ENCODE measurements at regions not wholly inside any gene's neighbourhood (a gene's known extent, or its start where the extent isn't known, plus 50 kb on each side); places are given as distances from the start of the nearest gene placed in this dataset.

DNA sequence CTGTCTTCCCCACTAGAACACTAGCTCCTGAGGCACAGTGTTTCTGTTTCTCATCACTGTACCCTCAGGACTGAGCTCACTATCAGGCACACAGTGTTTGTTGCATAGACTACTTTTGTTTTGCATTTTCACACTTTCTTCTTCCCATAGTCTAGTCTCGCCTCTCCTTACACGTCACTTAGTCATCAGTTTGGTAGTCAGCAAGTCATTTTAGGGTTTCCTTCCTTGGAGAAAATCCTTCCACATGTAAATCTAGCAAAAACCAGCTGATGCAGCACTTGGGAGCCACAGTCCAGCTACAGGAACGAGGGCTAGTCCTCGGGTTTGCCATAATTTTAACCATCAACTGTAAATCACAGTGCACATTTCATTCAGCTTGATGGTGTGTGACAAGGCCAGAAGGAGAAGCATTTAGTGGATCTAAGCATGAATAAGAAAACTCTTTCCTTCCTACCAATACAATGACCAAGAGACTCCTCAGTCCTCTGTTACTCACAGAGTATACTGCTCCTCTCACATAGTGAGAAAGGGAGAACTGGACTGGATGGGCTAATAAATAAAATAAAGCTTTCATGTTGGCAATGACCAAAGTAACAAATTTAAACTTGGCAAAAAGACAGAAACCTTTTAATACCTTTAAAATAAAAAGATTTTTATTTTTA, 221.0 kb downstream of the KLF12 start:
- no peak for DNase-seq
- intact Hi-C loops (cut with micrococcal nuclease; ENCODE audit: unreplicated experiment), result no loop called here
- no peaks in the 10 kb centered on the region for H3K27me3 Mint-ChIP-seq (ENCODE audit: insufficient read depth, unreplicated experiment)
- H3K36me3 ChIP-seq (ENCODE audit: control insufficient read depth, insufficient read depth, low read length), result no peaks in the 10 kb centered on the region
- H3K36me3 Mint-ChIP-seq (ENCODE audit: insufficient read depth, unreplicated experiment), result peaks cover 6% of the 10 kb centered on the region
- no peaks in the 10 kb centered on the region for H3K4me1 ChIP-seq
- H3K4me1 Mint-ChIP-seq (ENCODE audit: low read depth, unreplicated experiment), result no peaks in the 10 kb centered on the region
- H3K4me3 ChIP-seq (ENCODE audit: low read depth, low read length), result no peak overlapping the region
- H3K27me3 ChIP-seq (replicated peaks; ENCODE audit: control insufficient read depth, insufficient read depth, low read length), result no peaks in the 10 kb centered on the region
- TF ChIP-seq, protein P1, sequence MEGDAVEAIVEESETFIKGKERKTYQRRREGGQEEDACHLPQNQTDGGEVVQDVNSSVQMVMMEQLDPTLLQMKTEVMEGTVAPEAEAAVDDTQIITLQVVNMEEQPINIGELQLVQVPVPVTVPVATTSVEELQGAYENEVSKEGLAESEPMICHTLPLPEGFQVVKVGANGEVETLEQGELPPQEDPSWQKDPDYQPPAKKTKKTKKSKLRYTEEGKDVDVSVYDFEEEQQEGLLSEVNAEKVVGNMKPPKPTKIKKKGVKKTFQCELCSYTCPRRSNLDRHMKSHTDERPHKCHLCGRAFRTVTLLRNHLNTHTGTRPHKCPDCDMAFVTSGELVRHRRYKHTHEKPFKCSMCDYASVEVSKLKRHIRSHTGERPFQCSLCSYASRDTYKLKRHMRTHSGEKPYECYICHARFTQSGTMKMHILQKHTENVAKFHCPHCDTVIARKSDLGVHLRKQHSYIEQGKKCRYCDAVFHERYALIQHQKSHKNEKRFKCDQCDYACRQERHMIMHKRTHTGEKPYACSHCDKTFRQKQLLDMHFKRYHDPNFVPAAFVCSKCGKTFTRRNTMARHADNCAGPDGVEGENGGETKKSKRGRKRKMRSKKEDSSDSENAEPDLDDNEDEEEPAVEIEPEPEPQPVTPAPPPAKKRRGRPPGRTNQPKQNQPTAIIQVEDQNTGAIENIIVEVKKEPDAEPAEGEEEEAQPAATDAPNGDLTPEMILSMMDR (IDR thresholded peaks at IDR 0.05; ENCODE audit: insufficient read depth in 1 of 2, low read depth in 1 of 2, low read length in 1 of 2, severe bottlenecking in 1 of 2, unreplicated experiment in 1 of 2), result no peak
- no peaks in the 10 kb centered on the region for H3K9me3 Mint-ChIP-seq (ENCODE audit: unreplicated experiment)
- ChIA-PET POLR2A (interaction anchor here (0.6 kb wide), 1 partner anchor 220 kb away, joined by 4 read pairs; no protein-coding TSS in a partner anchor), CTCF (no interaction called here)
- no peak overlapping the region for H3K4me3 Mint-ChIP-seq (ENCODE audit: unreplicated experiment)
- no peak overlapping the region for H3K27ac Mint-ChIP-seq (ENCODE audit: unreplicated experiment)
- no TSS peak for BruUV-seq (replicated peaks)
- no peaks in the 10 kb centered on the region for H3K9me3 ChIP-seq

DNA sequence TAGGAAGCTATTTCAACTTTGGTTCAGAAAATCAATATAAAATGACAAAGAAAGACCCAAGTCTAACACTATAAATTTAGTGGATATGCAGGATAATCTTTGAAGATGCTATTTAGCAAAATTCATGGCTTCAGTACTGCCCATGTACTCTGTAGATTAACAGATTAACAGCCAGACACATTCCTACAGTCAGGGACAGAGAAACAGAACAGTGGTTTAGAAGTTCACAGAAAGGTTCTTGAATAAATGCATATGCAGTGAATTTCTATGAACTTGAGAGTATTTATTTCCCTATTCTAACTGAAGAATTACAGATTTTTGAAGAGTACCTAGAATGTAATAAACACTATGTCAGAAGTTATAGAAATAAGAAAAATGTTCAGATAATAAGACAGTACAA, 222.8 kb downstream of the KLF12 start:
- intact Hi-C loops (cut with micrococcal nuclease; ENCODE audit: unreplicated experiment), result no loop called here
- H3K27ac Mint-ChIP-seq (ENCODE audit: unreplicated experiment), result no peak overlapping the region
- no peaks in the 10 kb centered on the region for H3K4me1 Mint-ChIP-seq (ENCODE audit: low read depth, unreplicated experiment)
- Histone ChIP-seq H3K36me3 (ENCODE audit: control insufficient read depth, insufficient read depth, low read length) (no peaks in the 10 kb centered on the region), H3K4me3 (ENCODE audit: low read depth, low read length) (no peak overlapping the region), H3K9me3 (no peaks in the 10 kb centered on the region), H3K27me3 (replicated peaks; ENCODE audit: control insufficient read depth, insufficient read depth, low read length) (no peaks in the 10 kb centered on the region), H3K4me1 (no peaks in the 10 kb centered on the region)
- H3K27me3 Mint-ChIP-seq (ENCODE audit: insufficient read depth, unreplicated experiment), result no peaks in the 10 kb centered on the region
- H3K4me3 Mint-ChIP-seq (ENCODE audit: unreplicated experiment), result no peak overlapping the region
- CTCF ChIA-PET, result no interaction called here
- H3K36me3 Mint-ChIP-seq (ENCODE audit: insufficient read depth, unreplicated experiment), result peaks cover 6% of the 10 kb centered on the region
- DNase-seq, result no peak
- TF ChIP-seq, protein P1 (IDR thresholded peaks at IDR 0.05; ENCODE audit: insufficient read depth in 1 of 2, low read depth in 1 of 2, low read length in 1 of 2, severe bottlenecking in 1 of 2, unreplicated experiment in 1 of 2), result no peak
- no peaks in the 10 kb centered on the region for H3K9me3 Mint-ChIP-seq (ENCODE audit: unreplicated experiment)
- BruUV-seq (replicated peaks), result no TSS peak
- POLR2A ChIA-PET, result no interaction called here

DNA sequence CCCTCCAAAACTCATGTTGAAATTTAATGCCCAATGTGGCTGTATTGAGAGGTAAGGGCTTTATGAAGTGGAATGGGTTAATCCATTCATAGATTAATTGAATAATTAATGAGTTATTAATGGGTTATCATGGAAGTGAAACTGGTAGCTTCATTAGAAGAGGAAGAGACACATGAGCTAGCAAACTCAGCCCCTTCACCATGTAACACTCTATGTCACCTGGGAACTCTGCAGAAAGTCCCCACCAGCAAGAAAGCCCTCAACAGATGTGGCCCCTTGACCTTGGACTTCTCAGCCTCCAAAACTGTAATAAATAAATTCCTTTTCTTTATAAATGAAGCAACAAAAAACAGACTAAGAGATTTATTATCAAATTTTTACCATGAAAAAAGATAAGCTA, 223.5 kb downstream of the KLF12 start:
- Histone ChIP-seq H3K9me3 (no peaks in the 10 kb centered on the region), H3K4me1 (no peaks in the 10 kb centered on the region), H3K27me3 (replicated peaks; ENCODE audit: control insufficient read depth, insufficient read depth, low read length) (no peaks in the 10 kb centered on the region), H3K36me3 (ENCODE audit: control insufficient read depth, insufficient read depth, low read length) (no peaks in the 10 kb centered on the region), H3K4me3 (ENCODE audit: low read depth, low read length) (no peak overlapping the region)
- Mint-ChIP-seq H3K27me3 (ENCODE audit: insufficient read depth, unreplicated experiment) (no peaks in the 10 kb centered on the region), H3K27ac (ENCODE audit: unreplicated experiment) (no peak overlapping the region), H3K4me3 (ENCODE audit: unreplicated experiment) (no peak overlapping the region), H3K36me3 (ENCODE audit: insufficient read depth, unreplicated experiment) (peaks cover 6% of the 10 kb centered on the region), H3K4me1 (ENCODE audit: low read depth, unreplicated experiment) (no peaks in the 10 kb centered on the region), H3K9me3 (ENCODE audit: unreplicated experiment) (no peaks in the 10 kb centered on the region)
- POLR2A ChIA-PET, result no interaction called here
- BruUV-seq (replicated peaks), result no TSS peak
- CTCF ChIA-PET, result no interaction called here
- no peak for DNase-seq
- TF ChIP-seq, protein P1 (IDR thresholded peaks at IDR 0.05; ENCODE audit: insufficient read depth in 1 of 2, low read depth in 1 of 2, low read length in 1 of 2, severe bottlenecking in 1 of 2, unreplicated experiment in 1 of 2), result no peak
- intact Hi-C loops (cut with micrococcal nuclease; ENCODE audit: unreplicated experiment), result no loop called here

Data from Caco-2 (cell line).